Stimulated activated CD4-positive, alpha-beta T cell treated with anti-CD3 and anti-CD28 coated beads, Interleukin-1b, Interleukin-23, amount 100 ng/mL, for 24 hours (primary cell): ENCODE measurements at regions not wholly inside any gene's neighbourhood (a gene's known extent, or its start where the extent isn't known, plus 50 kb on each side); places are given as distances from the start of the nearest gene placed in this dataset.
"Not testable (repeated sequence)": the region's sequence is repeated elsewhere in the genome, so short reads cannot be mapped to it uniquely, and the experiment has no call there.

Source experiments
- DNase-seq, 4 experiments: peaks; one replicate each; pipeline ENCODE4 v3.0.0-alpha.2; 2020; ENCODE audit warnings: low read depth in 4 of 4, low spot score in 1 of 4

GRCh38 chr21:35477622-35478021, 428.5 kb upstream of the RUNX1 start:
- DNase-seq: no peak

- no peak for DNase-seq
These were observed 427.7 kb upstream of the RUNX1 start for GRCh38 chr21:35476621-35477395.

GRCh38 chr21:35475762-35476161, 426.7 kb upstream of the RUNX1 start:
- DNase-seq: no peak

- DNase-seq: no peak
These were observed 425.9 kb upstream of the RUNX1 start for GRCh38 chr21:35475009-35475408.

GRCh38 chr21:35473496-35473895, 424.4 kb upstream of the RUNX1 start:
- no peak for DNase-seq

- no peak for DNase-seq
These were observed 421.4 kb upstream of the RUNX1 start for GRCh38 chr21:35470522-35470921.

GRCh38 chr21:35469498-35469897, 420.4 kb upstream of the RUNX1 start:
- DNase-seq: no peak

- DNase-seq: no peak
These were observed 419.9 kb upstream of the RUNX1 start for GRCh38 chr21:35468991-35469390.

GRCh38 chr21:35467566-35467965, 418.5 kb upstream of the RUNX1 start:
- DNase-seq: no peak

- not testable (repeated sequence) for DNase-seq
These were observed 417.6 kb upstream of the RUNX1 start for GRCh38 chr21:35466681-35467080.

- no peak for DNase-seq
These were observed 416.6 kb upstream of the RUNX1 start for GRCh38 chr21:35465741-35466140.

- no peak for DNase-seq
These were observed 412.6 kb upstream of the RUNX1 start for GRCh38 chr21:35461700-35462099.

GRCh38 chr21:35460441-35460840, 411.3 kb upstream of the RUNX1 start:
- no peak for DNase-seq

GRCh38 chr21:35458405-35458804, 409.3 kb upstream of the RUNX1 start:
- no peak for DNase-seq

GRCh38 chr21:35457097-35457804, 408.1 kb upstream of the RUNX1 start:
- no peak for DNase-seq

GRCh38 chr21:35451276-35451675, 402.2 kb upstream of the RUNX1 start:
- no peak for DNase-seq

GRCh38 chr21:35450830-35451229, 401.7 kb upstream of the RUNX1 start:
- DNase-seq: no peak

GRCh38 chr21:35449846-35450245, 400.7 kb upstream of the RUNX1 start:
- no peak for DNase-seq

GRCh38 chr21:35448876-35449599, 399.9 kb upstream of the RUNX1 start:
- DNase-seq: no peak

- DNase-seq: no peak
These were observed 395.3 kb upstream of the RUNX1 start for GRCh38 chr21:35444391-35444790.

GRCh38 chr21:35441868-35442582, 392.9 kb upstream of the RUNX1 start:
- no peak for DNase-seq
